HG02642 (cell line): ENCODE measurements at regions not wholly inside any gene's neighbourhood (a gene's known extent, or its start where the extent isn't known, plus 50 kb on each side); places are given as distances from the start of the nearest gene placed in this dataset.

Experiments used
- ATAC-seq: cut with Tn5 transposase; IDR thresholded peaks from one replicate; pipeline ENCODE4 v1.9.1; 2021; ENCODE audit warnings: mild to moderate bottlenecking; ENCODE audit not compliant: unreplicated experiment, poor library complexity

GRCh38 chr7:155994279-155994811 is 182.1 kb upstream of the SHH start:
- no peak for ATAC-seq

GRCh38 chr7:155993420-155994278 is 181.4 kb upstream of the SHH start:
- ATAC-seq = no peak

GRCh38 chr7:155992974-155993373 is 180.7 kb upstream of the SHH start:
- ATAC-seq = no peak

GRCh38 chr7:155992538-155992937 is 180.3 kb upstream of the SHH start:
- ATAC-seq = no peak

- no peak for ATAC-seq
These were observed 179.8 kb upstream of the SHH start for GRCh38 chr7:155992107-155992506.

GRCh38 chr7:155991470-155991869 is 179.2 kb upstream of the SHH start:
- no peak for ATAC-seq

GRCh38 chr7:155988416-155988815 is 176.2 kb upstream of the SHH start:
- ATAC-seq = no peak

- ATAC-seq = no peak
These were observed 175.5 kb upstream of the SHH start for GRCh38 chr7:155987681-155988235.

GRCh38 chr7:155986497-155987160 is 174.4 kb upstream of the SHH start:
- ATAC-seq = no peak

GRCh38 chr7:155985518-155986250 is 173.4 kb upstream of the SHH start:
- ATAC-seq = no peak

GRCh38 chr7:155984609-155985405 is 172.5 kb upstream of the SHH start:
- ATAC-seq = no peak

- ATAC-seq = no peak
These were observed 171.8 kb upstream of the SHH start for GRCh38 chr7:155984028-155984580.

GRCh38 chr7:155983176-155983815 is 171.0 kb upstream of the SHH start:
- no peak for ATAC-seq

- ATAC-seq = no peak
These were observed 169.4 kb upstream of the SHH start for GRCh38 chr7:155981703-155982102.

- no peak for ATAC-seq
These were observed 168.6 kb upstream of the SHH start for GRCh38 chr7:155980841-155981240.

GRCh38 chr7:155979994-155980393 is 167.7 kb upstream of the SHH start:
- no peak for ATAC-seq

- ATAC-seq = no peak
These were observed 167.3 kb upstream of the SHH start for GRCh38 chr7:155979566-155979965.

GRCh38 chr7:155975490-155975889 is 163.2 kb upstream of the SHH start:
- no peak for ATAC-seq
